ENCODE measurements at regions not wholly inside any gene's neighbourhood (a gene's known extent, or its start where the extent isn't known, plus 50 kb on each side); places are given as distances from the start of the nearest gene placed in this dataset.
"Not testable (repeated sequence)": the region's sequence is repeated elsewhere in the genome, so short reads cannot be mapped to it uniquely, and the experiment has no call there.

DNA sequence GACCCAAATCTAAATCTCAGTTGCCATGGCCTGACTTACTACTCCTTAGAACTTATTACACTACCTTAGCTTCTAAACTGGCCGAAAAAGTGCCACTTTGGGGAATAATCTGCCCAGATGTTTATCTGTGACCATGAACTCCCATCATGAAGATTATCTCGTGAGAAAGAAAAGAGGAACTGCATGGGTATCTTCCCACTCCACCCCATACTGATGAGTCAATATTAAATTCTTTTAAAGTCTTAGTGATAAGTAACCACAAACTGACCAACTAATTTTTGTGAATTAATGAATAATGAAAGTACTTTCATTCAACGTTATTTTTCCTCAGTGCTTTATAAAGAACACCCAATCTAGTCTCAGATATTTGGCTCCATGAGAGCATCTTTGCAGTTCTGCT, 493.5 kb downstream of the EBF1 start:
- no peak for DNase-seq (ENCODE audit: low read depth in 2 of 2)

GRCh38 chr5:158602981-158603380, 496.7 kb downstream of the EBF1 start:
- no peak for DNase-seq (ENCODE audit: low read depth in 2 of 2)

- no peak for DNase-seq (ENCODE audit: low read depth in 2 of 2)
Measured at GRCh38 chr5:158601118-158601517, 498.6 kb downstream of the EBF1 start.

- DNase-seq (ENCODE audit: low read depth in 2 of 2): no peak
Measured at GRCh38 chr5:158600679-158601078, 499.0 kb downstream of the EBF1 start.

GRCh38 chr5:158599157-158599556, 500.6 kb downstream of the EBF1 start:
- DNase-seq (ENCODE audit: low read depth in 2 of 2): no peak

GRCh38 chr5:158594595-158595242, 505.0 kb downstream of the EBF1 start:
- no peak for DNase-seq (ENCODE audit: low read depth in 2 of 2)

- no peak for DNase-seq (ENCODE audit: low read depth in 2 of 2)
Measured at GRCh38 chr5:158593925-158594324, 505.8 kb downstream of the EBF1 start.

DNA sequence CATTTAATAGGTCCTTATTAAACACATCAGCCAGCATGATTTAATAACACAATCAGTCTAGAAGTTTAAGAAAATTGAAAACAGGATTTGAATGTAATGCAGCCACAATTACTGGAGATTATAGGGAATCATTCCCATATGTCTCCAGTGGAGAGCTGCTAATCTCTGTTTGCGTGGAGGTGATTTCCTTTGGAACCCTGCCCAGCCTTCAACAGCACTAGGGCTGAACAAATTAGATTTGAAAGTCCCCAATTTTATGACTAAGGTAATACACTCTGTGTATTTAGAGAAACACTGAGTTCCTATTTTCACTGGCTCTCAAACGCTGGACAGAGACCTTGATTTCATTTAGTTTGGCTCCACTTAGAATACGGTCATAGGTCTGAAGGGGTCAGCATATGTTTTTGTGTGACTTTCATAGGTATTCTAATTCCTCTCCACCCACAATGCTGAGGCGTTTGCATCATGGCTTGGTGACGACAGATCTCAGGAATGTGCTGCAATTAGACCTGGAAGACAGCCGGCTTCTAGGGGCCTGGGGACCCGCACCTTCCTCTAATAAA, 508.3 kb downstream of the EBF1 start:
- no peak for DNase-seq (ENCODE audit: low read depth in 2 of 2)

- DNase-seq (ENCODE audit: low read depth in 2 of 2): no peak
Measured at GRCh38 chr5:158590746-158591300, 508.9 kb downstream of the EBF1 start.

DNA sequence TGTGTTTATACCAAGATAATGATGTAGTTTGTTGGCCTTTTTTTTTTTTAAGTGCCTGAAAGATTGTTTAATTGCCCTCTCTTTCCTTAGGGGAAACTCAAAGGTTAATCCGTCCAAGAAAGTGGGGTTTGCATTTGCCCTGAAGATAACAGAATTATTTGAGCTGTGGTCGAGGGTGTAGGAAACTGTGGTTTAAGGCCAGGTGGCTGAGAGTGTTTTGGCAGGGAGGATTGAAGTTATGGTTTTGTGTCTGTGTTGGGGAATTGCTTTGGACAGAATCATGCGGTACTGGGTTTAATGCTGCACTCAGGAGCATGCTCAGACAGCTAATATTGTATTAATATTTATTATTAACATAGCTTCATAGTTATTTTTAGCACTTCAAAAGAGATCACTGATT, 509.8 kb downstream of the EBF1 start:
- no peak for DNase-seq (ENCODE audit: low read depth in 2 of 2)

GRCh38 chr5:158588617-158589016, 511.1 kb downstream of the EBF1 start:
- no peak for DNase-seq (ENCODE audit: low read depth in 2 of 2)

DNA sequence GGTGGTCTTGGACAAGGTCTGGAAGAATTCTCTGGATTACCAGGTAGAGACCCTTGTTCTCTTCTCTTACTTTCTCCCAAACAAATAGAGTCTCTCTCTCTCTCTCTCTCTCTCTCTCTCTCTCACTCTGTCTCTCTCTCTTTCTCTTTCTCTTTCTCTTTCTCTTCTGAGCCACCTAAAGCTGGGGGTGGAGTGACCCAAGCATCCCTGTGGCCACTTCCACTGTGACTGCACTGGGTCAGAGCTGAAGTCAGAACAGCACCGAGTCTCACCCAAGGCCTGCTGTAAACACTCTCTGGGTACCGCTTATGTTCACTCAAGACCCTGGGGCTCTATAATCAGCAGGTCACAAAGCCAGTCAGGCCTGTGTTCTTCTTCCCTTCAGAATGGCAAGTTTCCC, 513.7 kb downstream of the EBF1 start:
- DNase-seq (ENCODE audit: low read depth in 2 of 2): no peak

- not testable (repeated sequence) for DNase-seq (ENCODE audit: low read depth in 2 of 2)
Measured at GRCh38 chr5:158582669-158583068, 517.0 kb downstream of the EBF1 start.

DNA sequence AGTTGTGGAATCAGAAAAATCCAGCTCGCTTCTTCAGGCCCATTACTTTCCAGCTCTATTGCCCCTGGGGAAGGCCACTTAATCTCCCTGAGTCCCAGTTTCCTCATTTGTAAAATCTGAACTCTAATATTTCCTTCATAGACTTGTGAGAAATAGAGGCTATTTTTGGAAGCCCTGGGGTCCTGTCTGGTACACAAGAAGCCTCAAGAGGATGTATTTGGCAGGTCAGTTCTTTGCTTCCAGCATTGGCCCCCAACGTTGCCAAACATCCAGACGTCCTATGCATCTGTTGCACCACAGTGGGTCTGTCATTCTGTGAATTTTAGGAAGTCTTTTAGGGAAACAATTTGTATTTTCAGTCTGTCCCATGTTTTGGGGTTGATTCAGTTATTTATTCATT, 525.9 kb downstream of the EBF1 start:
- no peak for DNase-seq (ENCODE audit: low read depth in 2 of 2)

DNA sequence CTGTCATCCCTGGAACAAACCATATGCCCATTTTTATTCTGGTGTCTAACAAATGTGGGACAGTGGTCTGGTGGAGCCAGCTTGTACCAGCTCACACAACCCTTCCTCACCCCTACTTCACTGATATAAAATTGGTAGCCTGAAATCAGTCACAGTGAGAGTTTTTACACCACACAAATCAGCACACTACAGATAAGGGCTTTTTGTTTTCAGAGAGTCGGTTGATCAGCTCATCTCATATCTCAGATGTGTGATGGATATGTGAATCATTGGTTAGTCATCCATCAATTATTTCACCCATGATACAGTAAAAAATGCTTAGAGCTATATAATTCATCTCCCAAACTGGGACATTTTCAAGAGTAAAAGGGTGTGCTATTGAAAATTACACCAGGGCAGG, 529.2 kb downstream of the EBF1 start:
- no peak for DNase-seq (ENCODE audit: low read depth in 2 of 2)

- DNase-seq (ENCODE audit: low read depth in 2 of 2): no peak
Measured at GRCh38 chr5:158569534-158569933, 530.2 kb downstream of the EBF1 start.

DNA sequence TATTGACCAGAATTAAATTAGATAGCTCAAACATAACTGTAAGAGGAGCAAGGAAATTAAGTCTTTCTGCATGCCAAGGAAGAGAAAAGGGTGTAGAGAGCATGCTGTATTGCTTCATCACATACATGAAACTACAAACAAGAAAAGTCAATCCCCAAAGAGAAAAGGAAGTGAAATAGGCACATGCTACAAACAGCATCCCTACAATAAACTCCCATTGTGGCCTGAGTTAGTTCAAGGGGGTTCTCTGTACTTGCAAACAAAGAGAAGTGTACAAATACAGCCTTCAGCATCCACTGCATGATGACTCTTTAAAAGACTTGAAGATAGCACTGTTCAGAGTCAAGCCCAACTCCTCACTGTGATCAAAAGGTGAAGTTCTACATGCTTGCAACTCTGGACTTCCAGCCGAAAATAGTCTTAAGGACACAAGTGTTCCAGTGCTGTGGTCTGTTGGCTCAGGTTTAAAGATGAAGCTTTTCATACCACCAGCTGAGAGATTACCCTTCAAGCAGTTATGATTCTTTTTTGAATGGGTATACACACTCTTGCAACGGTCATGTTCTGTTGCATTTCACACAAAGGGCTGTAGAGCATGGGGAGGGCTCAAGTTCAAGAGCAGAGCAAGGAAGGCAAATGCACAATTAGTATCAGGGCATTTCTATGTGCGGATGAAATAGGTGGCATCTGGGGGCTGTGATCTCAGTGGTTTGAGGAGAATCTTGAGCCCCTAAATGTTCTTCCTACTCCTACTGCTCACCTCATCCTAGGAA, 534.5 kb downstream of the EBF1 start:
- DNase-seq (ENCODE audit: low read depth in 2 of 2): no peak

DNA sequence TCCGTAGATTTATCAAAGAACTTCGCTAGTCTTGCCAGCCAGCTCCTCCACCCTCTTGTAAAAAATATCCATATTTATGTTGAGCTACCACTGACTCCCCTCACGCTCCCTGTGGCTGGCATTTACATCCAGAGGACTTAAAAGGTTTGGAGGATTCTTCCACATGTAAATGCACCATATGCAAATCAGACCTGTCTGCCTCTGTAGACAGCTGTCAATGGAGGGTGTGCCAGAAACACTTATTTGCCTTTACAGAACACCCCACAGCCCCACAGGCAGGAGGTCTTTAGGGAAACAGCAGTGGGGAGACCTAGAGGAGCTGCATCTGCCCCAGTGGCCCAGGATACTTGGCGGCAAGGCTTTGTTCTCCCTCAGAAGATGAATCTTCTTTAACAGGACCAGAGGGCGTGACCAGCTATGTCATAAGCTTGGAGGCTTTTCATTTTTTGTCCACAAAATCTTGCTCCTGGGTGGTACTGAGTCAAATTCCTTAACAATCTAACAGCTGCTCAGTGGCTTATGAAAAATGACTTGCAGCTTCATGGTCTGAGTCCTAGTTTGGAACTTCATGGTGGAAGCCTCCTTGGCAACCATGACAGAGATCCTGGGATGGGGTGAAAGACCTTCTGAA, 535.8 kb downstream of the EBF1 start:
- DNase-seq (ENCODE audit: low read depth in 2 of 2): no peak

DNA sequence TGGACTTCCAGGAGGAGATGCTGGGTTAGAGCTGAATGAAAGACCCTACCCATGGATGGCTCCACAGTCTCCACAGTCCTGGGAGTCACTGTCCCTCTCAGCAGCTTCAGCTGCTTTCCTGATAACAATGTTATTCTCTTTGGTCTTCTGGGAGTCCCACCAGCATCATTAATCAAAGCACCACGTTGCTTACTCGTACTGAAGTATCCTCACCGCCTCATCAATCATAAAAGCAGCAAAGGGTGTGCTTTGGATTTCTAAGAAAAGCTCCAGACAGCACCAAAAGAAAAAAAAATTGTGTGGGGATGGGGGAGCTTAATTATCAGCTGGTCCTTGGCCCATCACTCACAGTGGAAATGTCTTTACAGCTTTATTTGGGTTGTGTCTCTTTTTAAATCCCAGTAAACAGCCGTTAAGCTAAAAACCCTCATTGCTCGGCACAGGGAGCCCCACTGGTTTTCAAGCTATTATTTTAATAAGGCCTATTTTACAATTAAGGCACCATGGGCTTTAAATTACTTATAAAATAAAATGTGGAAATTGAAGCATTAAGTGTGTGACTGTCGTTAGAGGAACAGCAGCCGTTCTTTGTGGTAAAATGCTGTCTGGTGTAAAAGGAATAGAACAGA, 538.0 kb downstream of the EBF1 start:
- DNase-seq (ENCODE audit: low read depth in 2 of 2): no peak

- DNase-seq (ENCODE audit: low read depth in 2 of 2): no peak
Measured at GRCh38 chr5:158560170-158560569, 539.5 kb downstream of the EBF1 start.

DNA sequence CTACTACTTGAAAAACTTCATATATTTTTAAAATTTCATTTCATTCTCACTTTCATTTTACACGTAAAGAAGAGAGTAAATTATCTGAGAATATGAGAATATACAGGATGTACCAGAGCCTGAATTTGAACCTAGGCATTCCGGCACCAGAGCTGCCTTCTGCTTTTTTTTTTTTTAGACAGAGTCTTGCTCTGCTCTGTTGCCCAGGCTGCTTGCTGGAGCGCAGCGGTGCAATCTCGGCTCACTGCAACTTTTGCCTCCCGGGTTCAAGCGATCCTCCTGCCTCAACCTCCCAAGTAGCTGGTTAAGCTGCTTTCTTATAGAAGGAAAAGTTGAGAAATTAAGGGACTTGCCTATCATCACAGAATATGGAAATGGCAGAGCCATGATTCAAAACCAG, 540.1 kb downstream of the EBF1 start:
- DNase-seq (ENCODE audit: low read depth in 2 of 2): no peak

GRCh38 chr5:158559066-158559465, 540.6 kb downstream of the EBF1 start:
- DNase-seq (ENCODE audit: low read depth in 2 of 2): no peak
